ENCODE measurements at regions not wholly inside any gene's neighbourhood (a gene's known extent, or its start where the extent isn't known, plus 50 kb on each side); places are given as distances from the start of the nearest gene placed in this dataset.

DNA sequence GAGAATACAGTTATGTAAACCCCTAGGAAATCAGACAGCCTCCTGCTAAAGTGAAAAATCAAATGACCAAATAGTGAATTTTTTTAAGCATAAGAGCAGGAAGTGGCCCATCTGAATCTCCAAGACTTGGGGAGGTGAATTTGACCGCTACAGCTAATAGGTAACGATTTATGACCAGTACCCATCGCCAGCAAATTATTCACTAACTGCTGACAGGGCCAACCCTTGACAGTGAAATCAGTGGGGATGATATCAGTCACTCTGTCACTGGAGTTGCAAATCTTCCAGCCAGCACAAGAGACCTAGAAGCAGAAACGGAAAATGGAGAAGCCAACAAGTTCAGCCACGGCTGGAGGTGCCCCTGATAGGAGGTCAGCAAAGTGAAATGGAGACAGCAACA, 164.3 kb upstream of the PIK3C3 start:
- no peak for TF ChIP-seq FOXM1 (IDR thresholded peaks at IDR 0.05; ENCODE audit: borderline replicate concordance)
- TF ChIP-seq SUZ12 (IDR thresholded peaks at IDR 0.05): no peak
- no peak for TF ChIP-seq FOXA1 (IDR thresholded peaks at IDR 0.05)
- TF ChIP-seq L3MBTL2 (conservative IDR thresholded peaks at IDR 0.05): no peak
- TF ChIP-seq ARNT (IDR thresholded peaks at IDR 0.05): no peak
- TF ChIP-seq LEF1 (IDR thresholded peaks at IDR 0.05; ENCODE audit: borderline replicate concordance): no peak
- no peak for TF ChIP-seq BHLHE40 (IDR thresholded peaks at IDR 0.05; ENCODE audit: borderline replicate concordance)
- no peak for TF ChIP-seq ELF4 (IDR thresholded peaks at IDR 0.05)
- no peak for TF ChIP-seq FOXK2 (IDR thresholded peaks at IDR 0.05)
- no peak for TF ChIP-seq CTBP1 (IDR thresholded peaks at IDR 0.05; ENCODE audit: borderline replicate concordance)
- TF ChIP-seq TARDBP (IDR thresholded peaks at IDR 0.05): no peak
- no peak for TF ChIP-seq HDGF (IDR thresholded peaks at IDR 0.05; ENCODE audit: borderline replicate concordance)
- TF ChIP-seq SP1 (IDR thresholded peaks at IDR 0.05): no peak
- no peak for TF ChIP-seq ZNF384 (IDR thresholded peaks at IDR 0.05)
- TF ChIP-seq, protein P1, sequence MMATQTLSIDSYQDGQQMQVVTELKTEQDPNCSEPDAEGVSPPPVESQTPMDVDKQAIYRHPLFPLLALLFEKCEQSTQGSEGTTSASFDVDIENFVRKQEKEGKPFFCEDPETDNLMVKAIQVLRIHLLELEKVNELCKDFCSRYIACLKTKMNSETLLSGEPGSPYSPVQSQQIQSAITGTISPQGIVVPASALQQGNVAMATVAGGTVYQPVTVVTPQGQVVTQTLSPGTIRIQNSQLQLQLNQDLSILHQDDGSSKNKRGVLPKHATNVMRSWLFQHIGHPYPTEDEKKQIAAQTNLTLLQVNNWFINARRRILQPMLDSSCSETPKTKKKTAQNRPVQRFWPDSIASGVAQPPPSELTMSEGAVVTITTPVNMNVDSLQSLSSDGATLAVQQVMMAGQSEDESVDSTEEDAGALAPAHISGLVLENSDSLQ (IDR thresholded peaks at IDR 0.05): no peak
- POLR2A ChIA-PET: no interaction called here
- CTCF ChIA-PET: no interaction called here
- DNase-seq (ENCODE audit: extremely low spot score): no peak

DNA sequence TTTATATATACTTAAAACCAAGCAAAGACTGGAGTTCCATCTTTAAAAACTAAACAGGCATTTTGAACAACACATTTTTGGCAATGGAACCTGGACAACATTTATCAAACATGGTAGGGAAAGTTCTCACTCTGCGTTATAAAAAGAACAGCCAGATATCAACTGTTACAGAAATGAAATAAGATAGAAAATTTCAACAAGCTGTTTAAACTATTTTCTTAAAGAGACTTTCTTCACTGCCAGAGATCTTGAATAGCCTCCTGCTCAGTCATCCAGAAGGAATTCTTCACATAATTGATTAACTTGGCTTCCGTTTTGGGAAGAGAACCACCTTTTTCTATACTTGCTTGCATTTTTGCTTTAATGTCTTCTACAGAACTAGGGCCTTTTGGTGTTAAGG, 166.0 kb upstream of the PIK3C3 start:
- TF ChIP-seq TARDBP (IDR thresholded peaks at IDR 0.05) (no peak), ZNF384 (IDR thresholded peaks at IDR 0.05) (no peak), ARNT (IDR thresholded peaks at IDR 0.05) (no peak), SUZ12 (IDR thresholded peaks at IDR 0.05) (no peak), HDGF (IDR thresholded peaks at IDR 0.05; ENCODE audit: borderline replicate concordance) (no peak), CTBP1 (IDR thresholded peaks at IDR 0.05; ENCODE audit: borderline replicate concordance) (no peak), SP1 (IDR thresholded peaks at IDR 0.05) (no peak), L3MBTL2 (conservative IDR thresholded peaks at IDR 0.05) (no peak), FOXA1 (IDR thresholded peaks at IDR 0.05) (no peak), BHLHE40 (IDR thresholded peaks at IDR 0.05; ENCODE audit: borderline replicate concordance) (no peak), FOXK2 (IDR thresholded peaks at IDR 0.05) (no peak), LEF1 (IDR thresholded peaks at IDR 0.05; ENCODE audit: borderline replicate concordance) (no peak), FOXM1 (IDR thresholded peaks at IDR 0.05; ENCODE audit: borderline replicate concordance) (no peak), ELF4 (IDR thresholded peaks at IDR 0.05) (no peak), NFRKB (IDR thresholded peaks at IDR 0.05) (no peak)
- TF ChIP-seq, protein P1 (IDR thresholded peaks at IDR 0.05): no peak
- POLR2A ChIA-PET: no interaction called here
- DNase-seq (ENCODE audit: extremely low spot score): no peak
- CTCF ChIA-PET: no interaction called here

DNA sequence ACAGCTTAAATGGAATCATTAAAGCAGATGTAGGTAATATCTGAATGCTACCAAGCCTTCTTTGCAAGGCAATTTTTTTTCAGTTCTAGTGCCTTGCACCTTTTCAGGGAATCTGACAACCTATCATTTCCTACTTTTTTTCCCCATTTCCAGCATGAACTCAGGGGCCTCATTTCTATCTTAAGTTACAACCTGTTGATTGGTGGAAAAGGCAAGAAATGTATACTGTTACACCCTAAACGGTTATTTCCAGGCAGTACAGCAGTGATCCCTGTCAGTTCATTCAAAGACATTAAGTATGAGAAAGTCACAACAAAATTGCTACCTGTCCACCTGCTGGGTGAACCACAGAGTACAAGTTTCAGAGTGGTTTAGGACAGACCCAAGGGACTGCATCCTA, 171.2 kb upstream of the PIK3C3 start:
- TF ChIP-seq ELF4 (IDR thresholded peaks at IDR 0.05) (no peak), SUZ12 (IDR thresholded peaks at IDR 0.05) (no peak), CTBP1 (IDR thresholded peaks at IDR 0.05; ENCODE audit: borderline replicate concordance) (no peak), FOXK2 (IDR thresholded peaks at IDR 0.05) (no peak), NFRKB (IDR thresholded peaks at IDR 0.05) (no peak), L3MBTL2 (conservative IDR thresholded peaks at IDR 0.05) (no peak), FOXA1 (IDR thresholded peaks at IDR 0.05) (no peak), HDGF (IDR thresholded peaks at IDR 0.05; ENCODE audit: borderline replicate concordance) (no peak), FOXM1 (IDR thresholded peaks at IDR 0.05; ENCODE audit: borderline replicate concordance) (no peak), LEF1 (IDR thresholded peaks at IDR 0.05; ENCODE audit: borderline replicate concordance) (no peak), SP1 (IDR thresholded peaks at IDR 0.05) (no peak), ARNT (IDR thresholded peaks at IDR 0.05) (no peak), ZNF384 (IDR thresholded peaks at IDR 0.05) (no peak), TARDBP (IDR thresholded peaks at IDR 0.05) (no peak)
- TF ChIP-seq, protein P1 (IDR thresholded peaks at IDR 0.05): no peak
- CTCF ChIA-PET: no interaction called here
- DNase-seq (ENCODE audit: extremely low spot score): no peak
- POLR2A ChIA-PET: no interaction called here

DNA sequence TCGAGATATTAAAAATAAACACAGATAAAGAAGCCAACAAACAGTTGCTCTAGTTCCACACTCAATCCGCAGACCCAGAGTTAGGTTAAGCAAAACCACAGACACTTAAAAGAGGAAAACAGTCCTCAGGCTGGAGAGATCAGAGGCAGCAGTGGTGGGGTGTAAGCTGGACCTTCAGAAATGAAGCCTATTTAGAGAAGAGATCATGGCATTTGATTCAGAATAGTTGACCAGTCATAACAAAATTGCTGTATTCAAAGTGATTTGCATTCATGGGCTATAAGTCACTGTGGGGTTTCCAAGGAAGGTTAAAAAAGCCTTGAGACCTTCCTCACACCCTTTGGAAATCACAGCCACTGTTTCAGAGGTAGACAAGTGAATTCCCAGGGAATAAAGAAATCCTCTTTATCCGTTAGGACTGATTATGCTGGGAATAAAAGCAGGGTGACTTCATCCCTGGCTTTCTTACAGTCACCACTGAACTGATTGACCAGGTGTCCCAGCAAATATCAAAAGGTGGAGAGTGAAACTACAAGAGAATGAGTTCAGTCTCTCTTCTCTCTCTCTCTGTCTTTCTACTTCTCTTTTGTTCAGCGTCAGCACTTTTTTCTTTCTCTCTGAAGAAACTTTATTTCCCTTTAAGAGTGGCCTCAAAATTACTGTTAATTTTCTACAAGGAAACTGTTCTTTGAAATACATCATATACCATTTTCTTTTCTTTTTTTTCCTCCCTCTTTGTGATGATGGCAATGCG, 171.8 kb upstream of the PIK3C3 start:
- ChIA-PET CTCF (no interaction called here), POLR2A (no interaction called here)
- no peak for TF ChIP-seq ARNT (IDR thresholded peaks at IDR 0.05)
- TF ChIP-seq SUZ12 (IDR thresholded peaks at IDR 0.05): no peak
- no peak for TF ChIP-seq CTBP1 (IDR thresholded peaks at IDR 0.05; ENCODE audit: borderline replicate concordance)
- TF ChIP-seq SP1 (IDR thresholded peaks at IDR 0.05): no peak
- TF ChIP-seq FOXM1 (IDR thresholded peaks at IDR 0.05; ENCODE audit: borderline replicate concordance): no peak
- TF ChIP-seq L3MBTL2 (conservative IDR thresholded peaks at IDR 0.05): no peak
- TF ChIP-seq NFRKB (IDR thresholded peaks at IDR 0.05): no peak
- TF ChIP-seq, protein P1 (IDR thresholded peaks at IDR 0.05): no peak
- no peak for TF ChIP-seq LEF1 (IDR thresholded peaks at IDR 0.05; ENCODE audit: borderline replicate concordance)
- no peak for TF ChIP-seq FOXK2 (IDR thresholded peaks at IDR 0.05)
- TF ChIP-seq BHLHE40 (IDR thresholded peaks at IDR 0.05; ENCODE audit: borderline replicate concordance): no peak
- no peak for TF ChIP-seq FOXA1 (IDR thresholded peaks at IDR 0.05)
- TF ChIP-seq ELF4 (IDR thresholded peaks at IDR 0.05): no peak
- TF ChIP-seq HDGF (IDR thresholded peaks at IDR 0.05; ENCODE audit: borderline replicate concordance): no peak
- TF ChIP-seq ZNF384 (IDR thresholded peaks at IDR 0.05): no peak

DNA sequence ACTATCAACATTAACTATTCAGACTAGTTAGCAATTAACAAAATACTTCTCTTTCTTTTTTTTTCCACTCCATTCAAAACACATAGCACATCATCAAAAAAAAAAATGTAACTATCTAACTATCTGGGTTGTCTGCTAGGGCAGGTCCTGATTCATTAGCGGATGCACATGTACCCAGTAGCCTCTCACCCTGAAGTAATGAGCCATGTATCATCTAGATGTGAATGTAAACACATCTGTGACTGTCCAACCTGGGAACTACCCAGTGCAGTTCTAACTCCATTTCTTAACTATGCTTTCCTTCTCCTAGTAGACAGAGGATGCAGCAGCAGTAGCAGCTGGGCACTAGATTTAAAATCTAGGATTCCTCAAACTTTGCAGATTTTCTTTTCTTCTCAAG, 183.1 kb upstream of the PIK3C3 start:
- ChIA-PET POLR2A (no interaction called here), CTCF (no interaction called here)
- no peak for DNase-seq (ENCODE audit: extremely low spot score)
- TF ChIP-seq L3MBTL2 (conservative IDR thresholded peaks at IDR 0.05): no peak
- no peak for TF ChIP-seq NFRKB (IDR thresholded peaks at IDR 0.05)
- no peak for TF ChIP-seq BHLHE40 (IDR thresholded peaks at IDR 0.05; ENCODE audit: borderline replicate concordance)

More for the DNA sequence above, 171.8 kb upstream of the PIK3C3 start:
- DNase-seq (ENCODE audit: extremely low spot score): no peak

All from HEK293T (cell line).